ENCODE measurements at regions not wholly inside any gene's neighbourhood (a gene's known extent, or its start where the extent isn't known, plus 50 kb on each side); places are given as distances from the start of the nearest gene placed in this dataset.
"Not testable (repeated sequence)": the region's sequence is repeated elsewhere in the genome, so short reads cannot be mapped to it uniquely, and the experiment has no call there.

DNA sequence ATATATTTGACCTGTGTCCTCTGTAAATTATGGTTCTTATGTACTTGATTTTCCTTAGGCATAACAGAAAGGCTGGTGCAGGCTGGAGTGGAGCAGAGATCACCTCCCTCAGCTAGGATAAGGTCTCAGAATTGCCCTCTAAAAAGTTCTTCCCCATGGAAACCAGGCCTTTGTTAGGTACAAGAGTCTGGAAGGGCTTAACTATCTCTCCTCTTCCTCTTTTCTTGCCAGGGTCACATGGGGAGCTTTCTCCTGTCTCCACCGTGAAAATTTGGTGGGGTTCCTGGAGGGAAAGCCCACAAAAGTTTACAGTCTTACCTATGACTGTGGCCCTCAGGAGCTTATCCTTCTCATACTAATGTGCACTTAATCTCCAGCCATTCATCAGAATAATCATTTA is 633.2 kb downstream of the MCTP2 start (continued):
- TF ChIP-seq, protein P1, sequence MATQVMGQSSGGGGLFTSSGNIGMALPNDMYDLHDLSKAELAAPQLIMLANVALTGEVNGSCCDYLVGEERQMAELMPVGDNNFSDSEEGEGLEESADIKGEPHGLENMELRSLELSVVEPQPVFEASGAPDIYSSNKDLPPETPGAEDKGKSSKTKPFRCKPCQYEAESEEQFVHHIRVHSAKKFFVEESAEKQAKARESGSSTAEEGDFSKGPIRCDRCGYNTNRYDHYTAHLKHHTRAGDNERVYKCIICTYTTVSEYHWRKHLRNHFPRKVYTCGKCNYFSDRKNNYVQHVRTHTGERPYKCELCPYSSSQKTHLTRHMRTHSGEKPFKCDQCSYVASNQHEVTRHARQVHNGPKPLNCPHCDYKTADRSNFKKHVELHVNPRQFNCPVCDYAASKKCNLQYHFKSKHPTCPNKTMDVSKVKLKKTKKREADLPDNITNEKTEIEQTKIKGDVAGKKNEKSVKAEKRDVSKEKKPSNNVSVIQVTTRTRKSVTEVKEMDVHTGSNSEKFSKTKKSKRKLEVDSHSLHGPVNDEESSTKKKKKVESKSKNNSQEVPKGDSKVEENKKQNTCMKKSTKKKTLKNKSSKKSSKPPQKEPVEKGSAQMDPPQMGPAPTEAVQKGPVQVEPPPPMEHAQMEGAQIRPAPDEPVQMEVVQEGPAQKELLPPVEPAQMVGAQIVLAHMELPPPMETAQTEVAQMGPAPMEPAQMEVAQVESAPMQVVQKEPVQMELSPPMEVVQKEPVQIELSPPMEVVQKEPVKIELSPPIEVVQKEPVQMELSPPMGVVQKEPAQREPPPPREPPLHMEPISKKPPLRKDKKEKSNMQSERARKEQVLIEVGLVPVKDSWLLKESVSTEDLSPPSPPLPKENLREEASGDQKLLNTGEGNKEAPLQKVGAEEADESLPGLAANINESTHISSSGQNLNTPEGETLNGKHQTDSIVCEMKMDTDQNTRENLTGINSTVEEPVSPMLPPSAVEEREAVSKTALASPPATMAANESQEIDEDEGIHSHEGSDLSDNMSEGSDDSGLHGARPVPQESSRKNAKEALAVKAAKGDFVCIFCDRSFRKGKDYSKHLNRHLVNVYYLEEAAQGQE (IDR thresholded peaks at IDR 0.05; ENCODE audit: unreplicated experiment): no peak
- TF ChIP-seq EZH2 (IDR thresholded peaks at IDR 0.05; ENCODE audit: low read depth, unreplicated experiment) (no peak), POLR2AphosphoS5 (IDR thresholded peaks at IDR 0.05; ENCODE audit: low read depth) (no peak)

DNA sequence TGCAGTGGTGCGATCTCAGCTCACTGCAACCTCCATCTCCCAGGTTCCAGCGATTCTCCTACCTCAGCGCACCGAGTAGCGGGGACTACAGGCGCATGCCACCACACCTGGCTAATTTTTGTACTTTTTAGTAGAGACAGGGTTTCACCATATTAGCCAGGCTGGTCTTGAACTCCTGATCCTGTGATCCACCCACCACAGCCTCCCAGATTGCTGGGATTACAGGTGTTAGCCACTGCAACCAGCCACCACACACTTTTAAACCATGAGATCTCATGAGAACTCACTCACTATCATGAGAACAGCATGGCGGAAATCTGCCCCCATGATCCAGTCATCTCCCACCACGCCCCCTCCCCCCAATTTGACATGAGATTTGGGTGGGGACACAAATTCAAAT is 636.9 kb downstream of the MCTP2 start:
- not testable (repeated sequence) for H3K36me3 Mint-ChIP-seq (ENCODE audit: low read depth); H3K27ac Mint-ChIP-seq; ATAC-seq; H3K4me1 ChIP-seq (ENCODE audit: insufficient read depth); H3K4me1 Mint-ChIP-seq; H3K4me3 ChIP-seq; H3K27me3 ChIP-seq (ENCODE audit: insufficient read depth); H3K36me3 ChIP-seq (ENCODE audit: insufficient read depth); H2AFZ ChIP-seq; H3K4me3 Mint-ChIP-seq; H4K20me1 ChIP-seq (replicated peaks; ENCODE audit: insufficient read depth); H3K27ac ChIP-seq (ENCODE audit: low read depth); H3K79me2 ChIP-seq (replicated peaks; ENCODE audit: insufficient read depth); H3F3A ChIP-seq (replicated peaks; ENCODE audit: low read depth); H3K4me2 ChIP-seq; DNase-seq (ENCODE audit: low spot score); H3K27me3 Mint-ChIP-seq (ENCODE audit: insufficient read depth, low read depth, poor library complexity)
- peaks cover 12% of the 10 kb centered on the region for H3K9me3 Mint-ChIP-seq
- peaks cover 15% of the 10 kb centered on the region; the same call in 1 of the 2 replicates for H3K9me2 ChIP-seq (ENCODE audit: insufficient read depth)

DNA sequence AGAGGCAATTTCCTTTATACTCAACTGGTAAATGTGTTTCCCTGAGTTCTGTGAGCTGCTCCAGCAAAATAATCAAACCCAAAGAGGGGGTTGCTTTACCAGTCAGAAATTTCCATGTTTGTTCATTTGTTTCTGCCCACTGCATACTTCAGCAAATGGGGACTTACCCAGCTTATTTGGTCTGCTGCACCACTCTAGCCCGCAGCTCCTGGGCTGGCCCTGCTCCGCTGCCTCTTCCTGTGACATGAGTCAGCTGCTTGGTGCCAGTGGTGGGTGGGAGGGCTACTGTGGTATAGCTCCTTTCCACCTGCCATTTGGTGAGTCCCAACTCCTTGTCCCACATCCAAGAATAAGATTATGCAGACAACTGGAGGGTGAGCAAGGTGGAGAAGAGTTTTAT is 644.2 kb downstream of the MCTP2 start:
- H3K36me3 ChIP-seq (ENCODE audit: insufficient read depth): peaks cover 13% of the 10 kb centered on the region; the same call in 1 of the 2 replicates
- no peak overlapping the region for H3K27ac Mint-ChIP-seq
- H3K27ac ChIP-seq (ENCODE audit: low read depth): no peak overlapping the region
- TF ChIP-seq ZNF114 (CRISPR knock-in tag; IDR thresholded peaks at IDR 0.05): no peak
- no peak for TF ChIP-seq POLR2AphosphoS5 (IDR thresholded peaks at IDR 0.05; ENCODE audit: low read depth)
- TF ChIP-seq STAT1 (IDR thresholded peaks at IDR 0.05; ENCODE audit: unreplicated experiment): no peak
- TF ChIP-seq, protein P2, sequence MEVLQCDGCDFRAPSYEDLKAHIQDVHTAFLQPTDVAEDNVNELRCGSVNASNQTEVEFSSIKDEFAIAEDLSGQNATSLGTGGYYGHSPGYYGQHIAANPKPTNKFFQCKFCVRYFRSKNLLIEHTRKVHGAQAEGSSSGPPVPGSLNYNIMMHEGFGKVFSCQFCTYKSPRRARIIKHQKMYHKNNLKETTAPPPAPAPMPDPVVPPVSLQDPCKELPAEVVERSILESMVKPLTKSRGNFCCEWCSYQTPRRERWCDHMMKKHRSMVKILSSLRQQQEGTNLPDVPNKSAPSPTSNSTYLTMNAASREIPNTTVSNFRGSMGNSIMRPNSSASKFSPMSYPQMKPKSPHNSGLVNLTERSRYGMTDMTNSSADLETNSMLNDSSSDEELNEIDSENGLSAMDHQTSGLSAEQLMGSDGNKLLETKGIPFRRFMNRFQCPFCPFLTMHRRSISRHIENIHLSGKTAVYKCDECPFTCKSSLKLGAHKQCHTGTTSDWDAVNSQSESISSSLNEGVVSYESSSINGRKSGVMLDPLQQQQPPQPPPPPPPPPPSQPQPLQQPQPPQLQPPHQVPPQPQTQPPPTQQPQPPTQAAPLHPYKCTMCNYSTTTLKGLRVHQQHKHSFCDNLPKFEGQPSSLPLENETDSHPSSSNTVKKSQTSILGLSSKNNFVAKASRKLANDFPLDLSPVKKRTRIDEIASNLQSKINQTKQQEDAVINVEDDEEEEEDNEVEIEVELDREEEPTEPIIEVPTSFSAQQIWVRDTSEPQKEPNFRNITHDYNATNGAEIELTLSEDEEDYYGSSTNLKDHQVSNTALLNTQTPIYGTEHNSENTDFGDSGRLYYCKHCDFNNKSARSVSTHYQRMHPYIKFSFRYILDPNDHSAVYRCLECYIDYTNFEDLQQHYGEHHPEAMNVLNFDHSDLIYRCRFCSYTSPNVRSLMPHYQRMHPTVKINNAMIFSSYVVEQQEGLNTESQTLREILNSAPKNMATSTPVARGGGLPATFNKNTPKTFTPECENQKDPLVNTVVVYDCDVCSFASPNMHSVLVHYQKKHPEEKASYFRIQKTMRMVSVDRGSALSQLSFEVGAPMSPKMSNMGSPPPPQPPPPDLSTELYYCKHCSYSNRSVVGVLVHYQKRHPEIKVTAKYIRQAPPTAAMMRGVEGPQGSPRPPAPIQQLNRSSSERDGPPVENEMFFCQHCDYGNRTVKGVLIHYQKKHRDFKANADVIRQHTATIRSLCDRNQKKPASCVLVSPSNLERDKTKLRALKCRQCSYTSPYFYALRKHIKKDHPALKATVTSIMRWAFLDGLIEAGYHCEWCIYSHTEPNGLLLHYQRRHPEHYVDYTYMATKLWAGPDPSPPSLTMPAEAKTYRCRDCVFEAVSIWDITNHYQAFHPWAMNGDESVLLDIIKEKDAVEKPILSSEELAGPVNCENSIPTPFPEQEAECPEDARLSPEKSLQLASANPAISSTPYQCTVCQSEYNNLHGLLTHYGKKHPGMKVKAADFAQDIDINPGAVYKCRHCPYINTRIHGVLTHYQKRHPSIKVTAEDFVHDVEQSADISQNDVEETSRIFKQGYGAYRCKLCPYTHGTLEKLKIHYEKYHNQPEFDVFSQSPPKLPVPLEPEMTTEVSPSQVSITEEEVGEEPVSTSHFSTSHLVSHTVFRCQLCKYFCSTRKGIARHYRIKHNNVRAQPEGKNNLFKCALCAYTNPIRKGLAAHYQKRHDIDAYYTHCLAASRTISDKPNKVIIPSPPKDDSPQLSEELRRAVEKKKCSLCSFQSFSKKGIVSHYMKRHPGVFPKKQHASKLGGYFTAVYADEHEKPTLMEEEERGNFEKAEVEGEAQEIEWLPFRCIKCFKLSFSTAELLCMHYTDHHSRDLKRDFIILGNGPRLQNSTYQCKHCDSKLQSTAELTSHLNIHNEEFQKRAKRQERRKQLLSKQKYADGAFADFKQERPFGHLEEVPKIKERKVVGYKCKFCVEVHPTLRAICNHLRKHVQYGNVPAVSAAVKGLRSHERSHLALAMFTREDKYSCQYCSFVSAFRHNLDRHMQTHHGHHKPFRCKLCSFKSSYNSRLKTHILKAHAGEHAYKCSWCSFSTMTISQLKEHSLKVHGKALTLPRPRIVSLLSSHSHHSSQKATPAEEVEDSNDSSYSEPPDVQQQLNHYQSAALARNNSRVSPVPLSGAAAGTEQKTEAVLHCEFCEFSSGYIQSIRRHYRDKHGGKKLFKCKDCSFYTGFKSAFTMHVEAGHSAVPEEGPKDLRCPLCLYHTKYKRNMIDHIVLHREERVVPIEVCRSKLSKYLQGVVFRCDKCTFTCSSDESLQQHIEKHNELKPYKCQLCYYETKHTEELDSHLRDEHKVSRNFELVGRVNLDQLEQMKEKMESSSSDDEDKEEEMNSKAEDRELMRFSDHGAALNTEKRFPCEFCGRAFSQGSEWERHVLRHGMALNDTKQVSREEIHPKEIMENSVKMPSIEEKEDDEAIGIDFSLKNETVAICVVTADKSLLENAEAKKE (CRISPR knock-in tag; IDR thresholded peaks at IDR 0.05): no peak
- TF ChIP-seq EZH2 (IDR thresholded peaks at IDR 0.05; ENCODE audit: low read depth, unreplicated experiment): no peak
- TF ChIP-seq CREB1 (CRISPR knock-in tag; IDR thresholded peaks at IDR 0.05; ENCODE audit: low read depth): no peak
- no peak for TF ChIP-seq EZH2phosphoT487 (IDR thresholded peaks at IDR 0.05; ENCODE audit: unreplicated experiment)
- no peak for TF ChIP-seq JUNB (IDR thresholded peaks at IDR 0.05; ENCODE audit: unreplicated experiment)
- TF ChIP-seq, protein P3, sequence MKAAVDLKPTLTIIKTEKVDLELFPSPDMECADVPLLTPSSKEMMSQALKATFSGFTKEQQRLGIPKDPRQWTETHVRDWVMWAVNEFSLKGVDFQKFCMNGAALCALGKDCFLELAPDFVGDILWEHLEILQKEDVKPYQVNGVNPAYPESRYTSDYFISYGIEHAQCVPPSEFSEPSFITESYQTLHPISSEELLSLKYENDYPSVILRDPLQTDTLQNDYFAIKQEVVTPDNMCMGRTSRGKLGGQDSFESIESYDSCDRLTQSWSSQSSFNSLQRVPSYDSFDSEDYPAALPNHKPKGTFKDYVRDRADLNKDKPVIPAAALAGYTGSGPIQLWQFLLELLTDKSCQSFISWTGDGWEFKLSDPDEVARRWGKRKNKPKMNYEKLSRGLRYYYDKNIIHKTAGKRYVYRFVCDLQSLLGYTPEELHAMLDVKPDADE (IDR thresholded peaks at IDR 0.05): no peak

More for the DNA sequence above, 644.2 kb downstream of the MCTP2 start:
- no peak overlapping the region for H2AFZ ChIP-seq
- H3K9me3 Mint-ChIP-seq: peaks cover 32% of the 10 kb centered on the region
- H4K20me1 ChIP-seq (replicated peaks; ENCODE audit: insufficient read depth): no peaks in the 10 kb centered on the region
- no peaks in the 10 kb centered on the region for H3K79me2 ChIP-seq (replicated peaks; ENCODE audit: insufficient read depth)
- no peak for DNase-seq (ENCODE audit: low spot score)
- no peaks in the 10 kb centered on the region for H3K4me1 Mint-ChIP-seq
- H3K4me2 ChIP-seq: no peak overlapping the region
- H3F3A ChIP-seq (replicated peaks; ENCODE audit: low read depth): no peaks in the 10 kb centered on the region
- no peaks in the 10 kb centered on the region for H3K4me1 ChIP-seq (ENCODE audit: insufficient read depth)
- H3K4me3 ChIP-seq: no peak overlapping the region
- H3K4me3 Mint-ChIP-seq: no peak overlapping the region
- ATAC-seq: no peak
- H3K27me3 Mint-ChIP-seq (ENCODE audit: insufficient read depth, low read depth, poor library complexity): no peaks in the 10 kb centered on the region
- H3K36me3 Mint-ChIP-seq (ENCODE audit: low read depth): peaks cover 12% of the 10 kb centered on the region
- no peaks in the 10 kb centered on the region for H3K27me3 ChIP-seq (ENCODE audit: insufficient read depth)
- 0 out of 2 replicates have a peak, but pooled peaks cover 6% of the 10 kb centered on the region for H3K9me2 ChIP-seq (ENCODE audit: insufficient read depth)
